WERI-Rb-1 (cell line): ENCODE measurements at regions not wholly inside any gene's neighbourhood (a gene's known extent, or its start where the extent isn't known, plus 50 kb on each side); places are given as distances from the start of the nearest gene placed in this dataset.

Experiments used
- DNase-seq: peaks from one replicate; pipeline ENCODE4 v3.0.0-alpha.2; 2020
- H3K27ac ChIP-seq: fragments of 250-450 bp; sonication (Bioruptor Pico); 2 replicates; pipeline ENCODE4 v1.5.1; 2020; ENCODE audit warnings: mild to moderate bottlenecking, moderate library complexity
- H3K27me3 ChIP-seq: fragments of 250-450 bp; sonication (Bioruptor Pico); 2 replicates; pipeline ENCODE4 v1.5.1; 2021; ENCODE audit warnings: mild to moderate bottlenecking, low read depth, moderate library complexity; ENCODE audit not compliant: insufficient read depth, severe bottlenecking
- H3K36me3 ChIP-seq: fragments of 250-450 bp; sonication (Bioruptor Pico); 2 replicates; pipeline ENCODE4 v1.5.1; 2020; ENCODE audit warnings: mild to moderate bottlenecking, moderate library complexity
- H3K4me3 ChIP-seq: 2 replicates; pipeline ENCODE4 v1.5.1; 2011; ENCODE audit warnings: low read depth, mild to moderate bottlenecking, control low read depth, low read length
- H3K9me3 ChIP-seq: fragments of 250-450 bp; sonication (Bioruptor Pico); 2 replicates; pipeline ENCODE4 v1.5.1; 2021; ENCODE audit warnings: mild to moderate bottlenecking, moderate library complexity; ENCODE audit not compliant: severe bottlenecking
- CTCF ChIP-seq: IDR thresholded peaks from 2 replicates; pipeline ENCODE4 v1.5.1; 2011; ENCODE audit warnings: low read depth, mild to moderate bottlenecking, control low read depth, inconsistent platforms, low read length

- no peaks in the 10 kb centered on the region for H3K36me3 ChIP-seq
These were observed 373.3 kb upstream of the DIAPH2 start for GRCh38 chrX:96311366-96311765.

DNA sequence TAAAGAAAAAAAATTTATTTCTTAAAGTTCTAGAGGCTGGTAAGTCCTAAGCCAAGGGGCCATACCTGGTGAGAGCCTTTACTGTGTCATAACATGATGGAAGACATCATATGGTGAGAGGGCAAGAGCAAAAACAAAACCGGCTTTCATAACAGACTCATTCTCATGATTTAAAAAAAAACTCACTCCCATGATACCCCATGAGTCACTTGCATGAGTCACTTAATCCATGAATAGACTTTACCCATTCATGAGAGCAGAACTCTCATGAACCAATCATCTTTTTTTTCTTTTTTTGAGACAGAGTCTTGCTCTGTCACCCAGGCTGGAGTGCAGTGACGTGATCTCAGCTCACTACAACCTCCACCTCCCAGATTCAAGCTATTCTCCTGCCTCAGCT, 369.7 kb upstream of the DIAPH2 start:
- TF ChIP-seq CTCF, result no peak
- no peak for DNase-seq
- Histone ChIP-seq H3K9me3 (no peaks in the 10 kb centered on the region), H3K27me3 (peaks cover 8% of the 10 kb centered on the region), H3K36me3 (no peaks in the 10 kb centered on the region), H3K4me3 (no peak overlapping the region), H3K27ac (no peak overlapping the region)

More at GRCh38 chrX:96311366-96311765, 373.3 kb upstream of the DIAPH2 start:
- Histone ChIP-seq H3K4me3 (no peak overlapping the region), H3K9me3 (no peaks in the 10 kb centered on the region), H3K27ac (no peak overlapping the region), H3K27me3 (peaks cover 6% of the 10 kb centered on the region)
- no peak for DNase-seq
- no peak for TF ChIP-seq CTCF

DNA sequence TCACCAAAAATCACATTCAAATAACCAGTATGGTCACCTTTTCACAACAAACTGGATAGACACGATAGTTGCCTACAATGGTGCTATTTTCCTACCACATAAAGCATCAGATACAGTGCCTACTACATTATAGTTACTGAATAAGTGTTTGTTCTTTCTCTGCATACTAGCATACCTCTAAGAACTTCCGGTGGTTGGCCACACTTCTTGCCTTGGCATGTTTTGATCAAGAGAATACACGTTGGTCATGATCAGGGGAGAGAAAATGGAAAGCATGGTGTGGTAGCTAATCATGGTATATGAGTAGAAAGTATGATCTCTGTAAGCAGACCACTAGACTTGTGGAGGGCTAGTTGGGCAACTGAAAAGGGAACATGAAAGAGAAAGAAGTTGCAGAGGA, 322.8 kb upstream of the DIAPH2 start:
- TF ChIP-seq CTCF, result no peak
- Histone ChIP-seq H3K36me3 (no peaks in the 10 kb centered on the region), H3K4me3 (no peak overlapping the region), H3K27me3 (peaks cover 5% of the 10 kb centered on the region), H3K9me3 (peaks cover 3% of the 10 kb centered on the region), H3K27ac (no peak overlapping the region)
- no peak for DNase-seq

DNA sequence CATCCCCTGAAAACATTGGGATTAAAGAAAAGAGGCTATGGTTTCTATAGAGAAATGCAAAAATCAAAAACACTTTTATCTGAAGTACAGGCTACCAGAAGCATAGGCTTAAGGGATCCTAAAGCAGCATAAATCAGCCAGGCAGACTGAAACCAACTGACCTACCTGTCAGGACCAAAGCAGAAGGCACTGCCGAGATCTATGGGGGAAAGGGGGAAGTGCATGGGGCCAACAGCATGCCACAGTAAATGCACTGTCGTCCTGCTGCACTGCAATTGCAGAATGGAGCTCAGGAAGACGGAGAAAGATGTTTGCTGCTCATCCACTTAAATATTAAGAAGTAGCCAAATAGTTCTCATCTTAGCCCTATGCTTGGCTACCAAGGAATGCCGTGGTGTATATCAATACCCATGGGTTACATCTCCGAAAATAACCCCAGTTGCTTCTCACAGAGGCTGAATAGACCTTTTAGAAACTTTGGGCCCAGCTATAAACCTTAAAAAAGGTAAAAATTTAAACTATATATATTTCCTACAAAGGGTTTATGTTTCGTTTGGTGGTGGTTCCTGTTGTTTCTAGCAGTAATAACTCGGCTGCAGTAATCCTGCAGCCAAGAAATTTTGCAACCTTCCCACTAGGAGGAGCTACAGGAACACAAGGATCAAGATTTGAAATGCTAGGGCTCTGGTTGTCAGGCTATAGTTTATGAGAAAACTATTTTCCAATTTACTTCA, 312.2 kb upstream of the DIAPH2 start:
- Histone ChIP-seq H3K27ac (no peak overlapping the region), H3K36me3 (no peaks in the 10 kb centered on the region), H3K9me3 (no peaks in the 10 kb centered on the region), H3K27me3 (peaks cover 47% of the 10 kb centered on the region), H3K4me3 (no peak overlapping the region)
- no peak for DNase-seq
- TF ChIP-seq CTCF, result peak; percentile 43

- no peaks in the 10 kb centered on the region for H3K36me3 ChIP-seq
- H3K4me3 ChIP-seq, result no peak overlapping the region
- DNase-seq, result no peak
- no peak overlapping the region for H3K27ac ChIP-seq
- no peak for TF ChIP-seq CTCF
- peaks cover 43% of the 10 kb centered on the region for H3K27me3 ChIP-seq
- no peaks in the 10 kb centered on the region for H3K9me3 ChIP-seq
These were observed 311.6 kb upstream of the DIAPH2 start for GRCh38 chrX:96373047-96373355.

GRCh38 chrX:96376266-96376665, 308.4 kb upstream of the DIAPH2 start:
- Histone ChIP-seq H3K9me3 (no peaks in the 10 kb centered on the region), H3K27me3 (peaks cover 55% of the 10 kb centered on the region), H3K4me3 (no peak overlapping the region), H3K27ac (no peak overlapping the region), H3K36me3 (no peaks in the 10 kb centered on the region)
- no peak for TF ChIP-seq CTCF
- DNase-seq, result no peak
